AG04450 (cell line): ENCODE measurements at regions not wholly inside any gene's neighbourhood (a gene's known extent, or its start where the extent isn't known, plus 50 kb on each side); places are given as distances from the start of the nearest gene placed in this dataset. TPM values are rescaled to one million over a fixed set of nuclear protein-coding genes. Genes with fewer than 3 reads are reported as not detected.

Source experiments
- CTCF ChIA-PET: fragments of 300-600, 350-600 bp; formaldehyde crosslinking; extraction: SDS; loops from one replicate; lab custom pipeline; 2022; ENCODE audit warnings: antibody characterized with exemption, inconsistent platforms; lab: Charles Lee
- POLR2A ChIA-PET: fragments of 350-600 bp; formaldehyde crosslinking; extraction: SDS; loops from one replicate; lab custom pipeline; 2021; ENCODE audit warnings: antibody characterized with exemption, inconsistent platforms; lab: Yijun Ruan, JAX
- DNase-seq: peaks from one replicate; pipeline ENCODE4 v3.0.0-alpha.2; 2011; ENCODE audit warnings: low read depth, low spot score
- H3K27ac ChIP-seq: one replicate; pipeline ENCODE4 v1.5.1; 2012; ENCODE audit warnings: low read depth, low read length, control low read depth
- H3K27me3 ChIP-seq: one replicate; pipeline ENCODE4 v1.6.0; 2012; ENCODE audit warnings: low read length; ENCODE audit not compliant: control insufficient read depth, insufficient read depth
- H3K4me3 ChIP-seq: 2 replicates; pipeline ENCODE4 v1.5.1; 2011; ENCODE audit warnings: mild to moderate bottlenecking, low read depth, low read length, control low read depth
- H3K9me3 ChIP-seq: 2 replicates; pipeline ENCODE4 v1.5.1; 2012; ENCODE audit warnings: low read length; ENCODE audit not compliant: control insufficient read depth, insufficient read depth
- small RNA-seq: library from RNA; depleted of rRNA; stranded (forward); fragments of <200 nt; gene quantifications from one replicate; pipeline ENCODE3, GENCODE V24; 2012; ENCODE audit warnings: low read depth; ENCODE audit not compliant: insufficient read length
- TF ChIP-seq, protein P1 (sequence below): IDR thresholded peaks from 2 replicates; pipeline ENCODE4 v1.5.1; 2011; ENCODE audit warnings: low read depth, low read length, control low read depth, inconsistent platforms

DNA sequence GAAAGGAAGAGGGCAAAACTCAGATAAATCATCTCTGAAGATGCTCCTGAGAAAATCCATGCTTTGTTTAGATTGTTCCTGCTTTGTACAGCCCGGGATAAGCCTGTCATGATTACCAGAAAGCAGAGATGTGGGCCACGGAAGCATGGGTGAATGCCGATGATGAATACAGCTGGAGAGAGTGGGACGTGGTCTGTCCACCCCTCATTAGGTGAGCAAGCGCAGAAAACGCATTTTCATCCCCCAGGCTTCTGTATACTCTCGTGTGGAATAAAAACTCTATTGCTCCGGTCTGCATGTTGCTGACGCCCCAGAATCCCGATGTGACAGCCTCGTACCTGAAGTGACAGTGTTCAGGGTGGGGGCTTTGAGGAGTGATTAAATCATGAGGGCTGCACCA lies 52.0 kb upstream of the SALL3 start:
- no peak for DNase-seq
- no peaks in the 10 kb centered on the region for H3K27me3 ChIP-seq
- TF ChIP-seq, protein P1, sequence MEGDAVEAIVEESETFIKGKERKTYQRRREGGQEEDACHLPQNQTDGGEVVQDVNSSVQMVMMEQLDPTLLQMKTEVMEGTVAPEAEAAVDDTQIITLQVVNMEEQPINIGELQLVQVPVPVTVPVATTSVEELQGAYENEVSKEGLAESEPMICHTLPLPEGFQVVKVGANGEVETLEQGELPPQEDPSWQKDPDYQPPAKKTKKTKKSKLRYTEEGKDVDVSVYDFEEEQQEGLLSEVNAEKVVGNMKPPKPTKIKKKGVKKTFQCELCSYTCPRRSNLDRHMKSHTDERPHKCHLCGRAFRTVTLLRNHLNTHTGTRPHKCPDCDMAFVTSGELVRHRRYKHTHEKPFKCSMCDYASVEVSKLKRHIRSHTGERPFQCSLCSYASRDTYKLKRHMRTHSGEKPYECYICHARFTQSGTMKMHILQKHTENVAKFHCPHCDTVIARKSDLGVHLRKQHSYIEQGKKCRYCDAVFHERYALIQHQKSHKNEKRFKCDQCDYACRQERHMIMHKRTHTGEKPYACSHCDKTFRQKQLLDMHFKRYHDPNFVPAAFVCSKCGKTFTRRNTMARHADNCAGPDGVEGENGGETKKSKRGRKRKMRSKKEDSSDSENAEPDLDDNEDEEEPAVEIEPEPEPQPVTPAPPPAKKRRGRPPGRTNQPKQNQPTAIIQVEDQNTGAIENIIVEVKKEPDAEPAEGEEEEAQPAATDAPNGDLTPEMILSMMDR, result no peak
- ChIA-PET CTCF (no interaction called here), POLR2A (no interaction called here)
- H3K9me3 ChIP-seq, result peaks cover 67% of the 10 kb centered on the region
- no peak overlapping the region for H3K4me3 ChIP-seq
- no peak overlapping the region for H3K27ac ChIP-seq

DNA sequence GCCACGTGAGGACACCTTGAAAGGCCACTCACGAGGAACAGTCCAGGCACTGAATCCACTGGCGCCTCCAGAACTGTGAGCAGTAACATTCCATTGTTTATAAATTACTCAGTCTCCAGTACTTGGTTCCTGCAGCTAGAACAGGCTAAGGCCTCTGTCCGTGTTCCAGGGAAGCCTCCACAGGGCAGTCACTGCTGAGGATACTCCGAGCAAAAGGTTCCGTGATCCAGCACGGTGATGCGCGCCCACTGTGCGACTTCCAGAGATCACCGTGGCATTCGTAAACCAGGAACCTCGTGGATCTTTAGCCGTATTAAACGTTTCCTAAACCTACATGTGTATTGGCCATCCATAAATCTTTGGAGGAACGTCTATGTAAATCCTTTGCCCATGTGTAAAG lies 51.5 kb upstream of the SALL3 start:
- H3K27ac ChIP-seq, result no peak overlapping the region
- H3K27me3 ChIP-seq, result no peaks in the 10 kb centered on the region
- no peak for DNase-seq
- TF ChIP-seq, protein P1, result no peak
- no peak overlapping the region for H3K4me3 ChIP-seq
- ChIA-PET POLR2A (no interaction called here), CTCF (no interaction called here)
- peaks cover 62% of the 10 kb centered on the region for H3K9me3 ChIP-seq

DNA sequence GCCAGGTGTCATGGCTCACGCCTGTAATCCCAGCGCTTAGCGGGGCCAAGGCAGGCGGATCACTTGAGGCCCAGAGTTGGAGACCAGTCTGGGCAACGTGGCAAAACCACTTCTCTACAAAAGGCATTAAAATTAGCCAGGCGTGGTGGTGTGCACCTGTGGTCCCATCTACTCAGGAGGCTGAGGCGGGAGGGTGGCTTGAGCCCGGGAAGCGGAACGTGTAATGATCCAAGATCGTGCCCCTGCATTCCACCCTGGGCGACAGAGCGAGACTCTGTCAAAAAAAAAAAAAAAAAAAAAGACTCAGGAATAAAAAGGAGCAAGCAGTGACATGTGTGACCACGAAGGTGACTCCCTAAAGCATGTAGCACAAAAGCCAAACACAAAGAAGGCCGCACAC lies 50.1 kb upstream of the SALL3 start:
- CTCF ChIA-PET, result no interaction called here
- POLR2A ChIA-PET, result no interaction called here
- TF ChIP-seq, protein P1, result no peak
- H3K9me3 ChIP-seq, result peaks cover 64% of the 10 kb centered on the region
- DNase-seq, result no peak
- H3K4me3 ChIP-seq, result no peak overlapping the region
- H3K27ac ChIP-seq, result no peak overlapping the region
- H3K27me3 ChIP-seq, result no peaks in the 10 kb centered on the region

Small RNAs in the stretch of these regions (small RNA-seq; reads per million reads assigned to genes)
- gene RF00019, result not detected
- not detected for gene RF00402
- gene RNA5SP461, result not detected
- gene RNU6-655P, result not detected
